ENCODE measurements at regions not wholly inside any gene's neighbourhood (a gene's known extent, or its start where the extent isn't known, plus 50 kb on each side); places are given as distances from the start of the nearest gene placed in this dataset.

DNA sequence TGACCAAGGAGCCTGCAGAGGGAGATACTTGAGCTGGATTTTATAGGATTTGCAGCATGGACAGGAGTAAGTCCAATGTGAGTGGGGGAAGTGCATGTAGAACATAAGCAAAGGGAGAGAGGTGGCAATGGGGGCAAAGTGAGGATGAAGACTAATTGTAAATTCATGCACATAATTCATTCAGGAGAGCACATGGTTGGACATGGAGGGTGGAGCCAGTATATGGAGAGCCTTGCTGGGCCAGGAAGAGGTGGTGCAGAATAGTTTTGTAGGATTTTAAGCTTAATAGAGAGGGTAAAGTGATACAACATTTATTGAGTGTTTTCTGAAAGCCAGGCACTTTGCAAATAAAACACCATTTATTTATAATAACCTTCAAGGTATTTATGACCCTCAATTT lies 274.3 kb upstream of the C11orf87 start:
- intact Hi-C loops (cut with DNase I): no loop called here
- no peak for DNase-seq

GRCh38 chr11:109148669-109149068 lies 273.3 kb upstream of the C11orf87 start:
- DNase-seq: no peak
- intact Hi-C loops (cut with DNase I): no loop called here

DNA sequence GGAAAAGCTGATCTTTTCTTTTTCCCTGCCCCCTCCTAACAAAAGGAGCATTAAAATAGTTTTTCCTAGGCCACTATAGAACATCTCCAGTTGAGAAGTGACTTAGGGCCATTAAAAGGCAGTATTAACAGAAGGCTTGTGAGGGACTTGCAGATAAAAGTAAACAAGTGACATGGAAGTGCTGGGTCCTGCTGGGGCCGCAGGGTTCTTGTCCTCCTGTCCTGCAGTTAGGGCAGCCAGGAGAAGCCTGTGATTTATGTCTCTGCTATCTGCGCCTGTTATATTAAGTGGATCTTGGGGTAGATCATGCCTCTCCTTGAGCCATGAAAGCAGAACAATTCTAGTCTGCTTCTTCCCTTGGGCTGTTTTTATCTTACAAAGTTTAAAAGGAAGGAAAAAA lies 271.4 kb upstream of the C11orf87 start:
- DNase-seq: no peak
- intact Hi-C loops (cut with DNase I): no loop called here

DNA sequence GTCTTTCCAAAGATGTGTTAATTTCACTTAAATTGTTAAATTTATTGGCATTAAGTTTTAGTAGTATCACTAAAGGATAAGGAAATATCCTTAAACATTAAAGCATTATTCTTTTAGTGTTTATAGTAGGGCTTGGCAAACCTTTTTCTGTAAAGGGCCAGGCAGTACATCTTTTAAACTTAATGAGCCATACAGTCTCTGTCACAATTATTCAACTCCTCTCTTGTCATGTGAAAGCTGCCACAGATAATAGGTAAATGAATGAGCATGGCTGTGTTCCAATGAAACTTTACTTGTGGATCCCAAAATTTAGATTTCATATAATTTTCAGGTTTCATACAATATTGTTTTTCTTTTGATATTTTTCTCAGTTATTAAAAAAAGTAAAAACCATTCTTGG lies 268.2 kb upstream of the C11orf87 start:
- intact Hi-C loops (cut with DNase I): no loop called here
- no peak for DNase-seq

GRCh38 chr11:109155291-109155690 lies 266.7 kb upstream of the C11orf87 start:
- intact Hi-C loops (cut with DNase I): no loop called here
- DNase-seq: no peak

DNA sequence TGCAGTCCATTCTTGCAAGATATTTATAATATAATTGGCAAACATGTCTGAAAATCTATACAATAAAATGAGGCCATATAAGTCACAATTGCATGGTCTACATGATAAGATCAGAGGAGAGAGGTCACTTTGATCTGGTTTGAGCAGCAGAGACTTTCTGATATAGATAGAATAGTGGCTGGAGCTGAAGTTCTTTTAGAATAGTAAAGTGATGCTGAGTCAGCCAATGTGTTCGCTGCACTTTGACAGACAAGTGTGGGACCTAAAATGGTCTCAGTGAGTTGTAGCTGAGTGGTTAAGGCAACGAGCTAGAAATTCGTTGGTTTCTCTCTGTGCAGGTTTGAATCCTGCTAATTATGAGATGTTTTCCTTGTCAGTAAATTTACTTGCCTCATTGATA lies 257.0 kb upstream of the C11orf87 start:
- intact Hi-C loops (cut with DNase I): no loop called here
- no peak for DNase-seq

- intact Hi-C loops (cut with DNase I): no loop called here
- no peak for DNase-seq
These were observed 255.5 kb upstream of the C11orf87 start for GRCh38 chr11:109166441-109166840.

- no peak for DNase-seq
- intact Hi-C loops (cut with DNase I): no loop called here
These were observed 248.5 kb upstream of the C11orf87 start for GRCh38 chr11:109173504-109173903.

GRCh38 chr11:109184376-109184775 lies 237.6 kb upstream of the C11orf87 start:
- no peak for DNase-seq
- intact Hi-C loops (cut with DNase I): no loop called here

DNA sequence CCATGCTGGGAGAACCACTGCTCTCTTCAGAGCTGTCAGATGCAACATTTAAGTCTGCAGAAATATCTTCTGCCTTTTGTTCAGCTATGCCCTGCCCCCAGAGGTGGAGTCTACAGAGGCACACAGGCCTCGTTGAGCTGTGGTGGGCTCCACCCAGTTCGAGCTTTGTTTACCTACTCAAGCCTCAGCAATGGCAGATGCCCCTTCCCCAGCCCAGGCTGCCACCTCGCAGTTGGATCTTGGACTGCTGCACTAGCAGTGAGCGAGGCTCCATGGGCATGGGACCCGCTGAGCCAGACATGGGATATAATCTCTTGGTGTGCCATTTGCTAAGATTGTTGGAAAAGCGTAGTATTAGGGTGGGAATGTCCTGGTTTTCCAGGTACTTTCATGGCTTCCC lies 229.1 kb upstream of the C11orf87 start:
- DNase-seq: peak in 1 of 10 donors; percentile 81
- intact Hi-C loops (cut with DNase I): no loop called here

DNA sequence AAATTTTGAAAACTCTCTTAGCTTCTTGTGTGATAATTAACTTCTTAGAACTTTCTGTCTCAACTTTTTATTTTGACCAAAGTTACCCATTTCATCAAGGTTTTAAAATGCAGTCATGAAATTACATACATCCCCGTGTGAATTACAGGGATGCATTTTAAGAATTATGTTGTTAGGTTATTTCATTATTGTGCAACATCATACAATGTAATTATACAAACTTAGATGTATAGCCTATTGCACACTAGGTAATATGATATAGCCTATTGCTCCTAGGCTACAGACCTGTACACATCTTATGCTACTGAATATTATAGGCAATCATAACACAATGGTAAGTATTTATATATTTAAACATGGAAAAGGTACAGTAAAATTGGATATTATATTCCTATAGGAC lies 228.1 kb upstream of the C11orf87 start:
- intact Hi-C loops (cut with DNase I): no loop called here
- no peak for DNase-seq

DNA sequence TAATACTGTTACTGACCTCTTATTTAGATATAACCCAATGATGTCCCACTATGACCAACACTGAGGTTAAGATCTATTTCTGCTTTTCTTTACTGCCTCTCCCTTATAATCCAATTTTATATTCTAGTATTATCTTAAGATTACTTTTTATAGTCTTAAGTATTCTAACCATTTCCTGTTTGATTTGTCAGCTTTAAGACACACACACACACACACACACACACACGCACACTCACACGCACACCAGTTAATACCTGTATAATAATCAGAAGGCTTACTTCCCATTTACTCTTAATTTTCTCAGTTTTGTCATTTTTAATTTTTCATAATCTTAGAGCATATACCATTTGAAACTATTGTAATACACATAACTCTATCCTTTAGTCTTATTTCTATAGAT lies 226.0 kb upstream of the C11orf87 start:
- intact Hi-C loops (cut with DNase I): no loop called here
- DNase-seq: no peak

GRCh38 chr11:109197656-109198055 lies 224.3 kb upstream of the C11orf87 start:
- intact Hi-C loops (cut with DNase I): no loop called here
- DNase-seq: no peak

- intact Hi-C loops (cut with DNase I): no loop called here
- DNase-seq: no peak
These were observed 218.8 kb upstream of the C11orf87 start for GRCh38 chr11:109203176-109203575.

DNA sequence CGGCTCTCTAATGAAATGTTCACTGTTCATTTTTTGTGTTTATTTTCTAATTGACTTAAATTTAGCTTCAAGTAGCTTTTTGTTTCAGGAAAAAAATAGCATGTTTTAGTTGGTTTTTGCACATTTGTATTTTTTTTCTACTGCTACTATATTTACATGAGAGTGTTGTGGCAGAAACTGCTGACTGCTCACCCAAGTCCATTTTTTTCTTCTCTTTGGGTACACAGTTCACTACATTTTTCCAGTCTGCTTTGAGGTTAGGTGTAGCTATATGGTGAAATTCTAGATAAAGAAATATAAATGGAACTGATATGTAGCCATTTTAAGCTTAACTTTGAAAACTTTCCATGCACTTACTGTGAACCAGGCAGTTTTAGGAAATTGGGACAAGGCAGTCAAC lies 216.7 kb upstream of the C11orf87 start:
- no peak for DNase-seq
- intact Hi-C loops (cut with DNase I): no loop called here

- intact Hi-C loops (cut with DNase I): no loop called here
- no peak for DNase-seq
These were observed 213.9 kb upstream of the C11orf87 start for GRCh38 chr11:109208121-109208520.

DNA sequence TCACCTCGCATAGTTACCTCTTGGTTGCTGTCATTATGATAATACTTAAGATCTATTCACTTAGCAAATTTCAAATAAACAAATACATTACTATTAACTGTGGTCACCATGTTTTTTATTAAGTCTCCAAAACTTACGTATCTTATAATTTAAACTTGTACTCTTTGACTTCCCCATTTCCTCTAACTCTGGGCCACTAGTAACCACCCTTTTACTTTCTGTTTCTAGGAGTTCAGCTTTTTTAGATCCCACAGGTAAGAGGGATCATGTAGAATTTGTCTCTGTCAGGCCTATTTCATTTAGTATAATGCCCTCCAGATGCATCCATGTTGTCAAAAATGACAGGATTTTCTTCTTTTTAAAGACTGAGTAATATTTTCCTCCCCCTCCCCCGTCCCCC lies 212.4 kb upstream of the C11orf87 start:
- intact Hi-C loops (cut with DNase I): no loop called here
- DNase-seq: no peak

- intact Hi-C loops (cut with DNase I): no loop called here
These were observed 200.8 kb upstream of the C11orf87 start for GRCh38 chr11:109221190-109221589.

GRCh38 chr11:109222761-109223160 lies 199.2 kb upstream of the C11orf87 start:
- intact Hi-C loops (cut with DNase I): no loop called here
- DNase-seq: peak in 5 of 10 donors; percentile 12 to 81 (median 57)

More at GRCh38 chr11:109221190-109221589, 200.8 kb upstream of the C11orf87 start:
- DNase-seq: peak in 1 of 10 donors; percentile 66

DNA sequence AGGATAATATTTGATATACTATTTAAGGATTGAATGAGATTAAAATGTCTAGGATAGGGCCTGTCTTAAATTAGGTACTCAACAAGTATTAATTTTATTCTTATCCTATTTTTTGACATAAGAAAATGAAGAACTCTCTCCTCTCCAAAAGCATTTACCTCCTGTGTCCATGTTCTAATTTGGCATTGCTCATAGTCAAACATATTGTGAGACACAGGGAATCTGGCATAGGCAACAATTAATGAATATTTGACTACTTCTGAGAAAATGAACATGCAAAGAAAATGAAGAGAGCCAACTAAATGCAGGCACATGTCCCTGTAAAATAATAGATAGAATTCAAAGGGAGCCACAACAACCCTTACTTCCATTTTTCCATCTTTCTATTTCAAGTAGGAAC lies 198.5 kb upstream of the C11orf87 start:
- intact Hi-C loops (cut with DNase I): no loop called here
- DNase-seq: no peak

DNA sequence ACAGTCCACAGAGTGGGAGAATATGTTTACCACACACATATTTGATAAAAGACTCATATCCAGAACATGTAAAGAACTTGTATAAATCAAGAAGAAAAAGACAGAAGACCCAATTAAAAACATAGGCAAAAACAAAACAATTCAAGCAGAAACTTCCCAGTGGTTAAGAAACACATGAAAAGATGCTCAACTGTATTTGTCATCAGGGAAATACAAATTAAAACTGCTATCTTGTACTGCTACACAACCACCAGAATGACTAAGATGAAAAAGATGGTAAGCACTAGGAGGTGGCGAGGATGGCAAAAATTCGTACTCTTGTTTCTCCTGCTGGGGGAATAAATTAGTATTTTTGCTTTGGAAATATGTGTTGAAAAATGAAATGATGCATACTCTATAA lies 192.3 kb upstream of the C11orf87 start:
- intact Hi-C loops (cut with DNase I): no loop called here
- DNase-seq: no peak

DNA sequence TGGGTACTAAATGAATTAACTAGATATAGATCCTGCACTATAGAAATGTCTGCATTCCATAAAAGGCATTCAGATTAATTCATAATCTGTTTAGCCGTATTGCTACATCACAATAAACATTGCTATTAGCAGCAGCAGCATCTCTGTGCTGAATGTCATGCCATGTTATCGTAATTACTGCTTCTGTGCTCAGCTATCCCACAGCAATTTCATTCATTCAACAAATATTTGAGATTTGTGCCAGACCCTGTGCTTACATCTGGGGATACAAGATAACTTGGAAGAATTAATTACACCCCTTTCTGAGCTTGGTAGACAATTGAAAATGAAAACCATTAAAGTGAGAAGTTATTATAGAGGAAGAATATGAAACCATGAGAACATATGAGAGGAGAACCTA lies 185.8 kb upstream of the C11orf87 start:
- DNase-seq: no peak
- intact Hi-C loops (cut with DNase I): no loop called here

DNA sequence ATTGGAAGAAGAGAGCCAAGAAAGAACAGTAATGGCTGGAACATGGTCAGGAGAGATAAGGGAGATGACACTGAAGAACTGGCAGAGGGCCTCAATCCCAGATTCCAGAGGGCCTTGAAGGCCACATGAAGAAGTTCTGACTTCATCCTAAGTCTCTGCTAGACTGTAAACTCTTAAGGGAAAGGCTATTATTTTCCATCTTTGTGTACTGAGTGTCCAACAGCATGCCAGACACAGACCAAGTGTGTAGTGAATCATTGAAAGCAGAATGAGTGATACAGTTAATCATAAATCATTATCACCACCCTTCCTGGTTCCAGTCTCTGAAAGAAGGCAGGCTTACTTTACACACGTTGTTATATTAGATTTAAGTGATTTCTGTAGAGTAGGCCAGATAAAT lies 185.3 kb upstream of the C11orf87 start:
- DNase-seq: no peak
- intact Hi-C loops (cut with DNase I): no loop called here

- no peak for DNase-seq
- intact Hi-C loops (cut with DNase I): no loop called here
These were observed 184.4 kb upstream of the C11orf87 start for GRCh38 chr11:109237636-109238035.

Measured in posterior cingulate gyrus (tissue), 11 donors.